GM12891 (cell line): ENCODE measurements at regions not wholly inside any gene's neighbourhood (a gene's known extent, or its start where the extent isn't known, plus 50 kb on each side); places are given as distances from the start of the nearest gene placed in this dataset.

Experiments
- POLR2A ChIP-seq: IDR thresholded peaks from 2 replicates; pipeline ENCODE4 v1.6.1; 2011; ENCODE audit warnings: low read depth, low read length, control low read depth
- POLR2AphosphoS5 ChIP-seq: IDR thresholded peaks from 2 replicates; pipeline ENCODE4 v1.6.1; 2011; ENCODE audit warnings: low read depth, low read length, control low read depth
- SPI1 ChIP-seq: IDR thresholded peaks from 2 replicates; pipeline ENCODE4 v1.6.1; 2011; ENCODE audit warnings: low read depth, low read length, control low read depth
- TAF1 ChIP-seq: IDR thresholded peaks from 2 replicates; pipeline ENCODE4 v1.6.1; 2011; ENCODE audit warnings: low read depth, low read length, control low read depth

DNA sequence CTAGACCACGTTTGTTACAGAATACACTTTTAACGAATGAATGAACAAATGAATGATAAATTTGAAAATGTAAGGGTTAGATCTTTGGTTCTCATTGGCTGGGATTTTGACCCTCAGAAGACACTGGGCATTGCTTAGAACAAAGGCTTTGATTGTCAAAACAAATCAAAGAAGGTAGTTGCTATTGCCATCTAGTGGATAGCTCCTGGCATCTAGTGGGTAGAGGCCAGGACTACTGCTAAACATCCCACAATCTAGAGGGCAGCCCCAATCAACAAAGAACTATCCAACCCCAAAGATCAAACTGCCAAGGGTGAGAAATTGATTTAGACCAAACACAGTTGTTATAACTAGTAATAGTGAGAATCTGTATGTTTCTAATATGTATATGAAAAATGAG lies 552.3 kb downstream of the KCNJ3 start:
- TF ChIP-seq POLR2AphosphoS5 (no peak), SPI1 (no peak), POLR2A (no peak), TAF1 (no peak)
